ENCODE measurements at regions not wholly inside any gene's neighbourhood (a gene's known extent, or its start where the extent isn't known, plus 50 kb on each side); places are given as distances from the start of the nearest gene placed in this dataset.
A peak's percentile ranks its signal among the peaks of the same experiment; 100 is the strongest.

DNA sequence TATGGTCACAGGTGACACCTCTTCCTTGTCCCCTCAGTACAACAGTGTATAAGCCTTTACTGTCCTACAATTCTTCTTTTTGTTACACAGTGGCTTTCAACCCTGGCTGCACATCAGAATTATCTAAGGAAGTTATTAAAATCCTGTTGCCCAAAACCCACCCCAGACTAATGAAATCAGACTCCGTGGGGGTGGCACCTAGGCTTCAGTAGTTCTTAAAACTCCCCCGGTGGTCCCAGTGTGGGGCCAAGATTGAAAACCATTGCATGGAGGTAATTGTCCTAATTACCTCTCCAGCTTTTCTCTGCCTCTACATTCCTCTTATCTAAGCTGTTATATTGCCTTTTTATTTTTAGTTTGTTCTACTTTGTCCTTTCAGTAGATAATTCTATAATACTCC is 172.8 kb downstream of the DAD1 start:
- no peak for DNase-seq (ENCODE audit: low read depth)

DNA sequence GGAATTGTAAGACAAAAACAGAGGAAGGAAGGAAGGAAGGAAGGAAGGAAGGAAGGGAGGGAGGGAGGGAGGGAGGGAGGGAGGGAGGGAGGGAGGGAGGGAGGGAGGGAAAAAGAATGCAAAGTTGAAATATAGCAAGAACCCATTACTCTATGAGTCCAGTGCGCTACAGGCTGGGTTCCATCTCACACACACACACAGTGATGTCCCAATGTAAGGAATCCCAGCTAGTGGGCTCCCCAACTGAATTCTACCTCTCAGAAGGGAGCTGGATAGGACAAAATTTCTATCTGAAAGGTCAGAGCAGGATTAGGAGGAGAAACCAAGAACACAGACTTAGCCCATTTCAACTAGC is 173.4 kb downstream of the DAD1 start:
- no peak for DNase-seq (ENCODE audit: low read depth)

DNA sequence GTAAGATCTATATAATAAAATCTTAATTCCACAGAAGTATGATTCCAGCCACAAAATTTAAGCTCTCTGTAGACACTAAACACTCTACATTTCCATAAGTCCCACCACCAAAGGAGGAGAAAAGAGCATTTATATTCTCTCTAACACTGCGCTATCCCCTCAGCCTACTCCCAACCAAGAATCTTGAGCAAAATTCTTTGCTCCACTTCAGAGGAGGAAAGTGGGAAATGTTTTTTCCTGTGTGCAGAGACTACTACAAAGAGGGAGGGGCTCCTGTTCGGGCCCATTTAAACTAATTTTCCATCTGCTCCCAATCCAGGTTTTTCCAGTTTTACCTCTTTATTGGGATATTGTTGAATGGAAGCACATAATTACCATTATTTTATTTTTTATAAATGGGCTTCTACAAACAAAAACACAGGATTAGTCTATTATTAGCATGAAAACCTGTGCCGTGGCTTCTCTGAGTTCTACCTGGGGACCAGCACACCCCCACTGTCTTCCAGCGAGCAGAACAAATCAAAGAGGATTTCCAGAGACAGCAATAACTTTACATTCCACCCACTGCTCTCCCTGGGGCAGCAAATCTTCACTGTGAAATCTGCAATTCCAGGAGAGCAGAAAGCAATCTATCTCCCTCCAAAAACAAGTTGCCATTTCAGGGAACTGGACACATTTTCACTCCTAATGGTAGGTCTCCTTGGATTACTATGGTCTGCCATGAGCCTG is 174.0 kb downstream of the DAD1 start:
- no peak for DNase-seq (ENCODE audit: low read depth)

DNA sequence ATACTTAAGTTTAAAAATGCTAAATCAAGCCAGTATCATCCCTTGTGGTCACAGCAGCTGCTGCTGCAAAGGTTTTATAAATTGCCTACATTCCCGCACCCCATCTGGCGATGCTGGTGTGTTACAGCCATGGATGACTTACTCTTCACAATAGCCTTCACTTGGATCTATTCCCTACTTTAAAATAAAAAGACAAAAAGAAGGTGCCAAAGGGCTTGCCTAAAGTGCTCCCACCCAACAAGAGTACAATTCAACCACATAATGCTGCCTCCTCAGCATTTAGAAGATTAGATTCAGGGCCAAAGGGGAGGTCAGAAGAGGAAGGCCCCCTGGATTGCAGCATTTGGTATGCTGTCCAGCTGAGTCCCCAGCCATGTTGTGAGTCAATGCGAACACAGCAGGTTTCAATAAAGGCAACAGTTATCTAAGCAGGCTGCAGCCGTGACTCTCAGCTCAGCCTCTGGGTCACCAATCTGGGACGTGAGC is 176.1 kb downstream of the DAD1 start:
- peak; percentile 54 for DNase-seq (ENCODE audit: low read depth)

DNA sequence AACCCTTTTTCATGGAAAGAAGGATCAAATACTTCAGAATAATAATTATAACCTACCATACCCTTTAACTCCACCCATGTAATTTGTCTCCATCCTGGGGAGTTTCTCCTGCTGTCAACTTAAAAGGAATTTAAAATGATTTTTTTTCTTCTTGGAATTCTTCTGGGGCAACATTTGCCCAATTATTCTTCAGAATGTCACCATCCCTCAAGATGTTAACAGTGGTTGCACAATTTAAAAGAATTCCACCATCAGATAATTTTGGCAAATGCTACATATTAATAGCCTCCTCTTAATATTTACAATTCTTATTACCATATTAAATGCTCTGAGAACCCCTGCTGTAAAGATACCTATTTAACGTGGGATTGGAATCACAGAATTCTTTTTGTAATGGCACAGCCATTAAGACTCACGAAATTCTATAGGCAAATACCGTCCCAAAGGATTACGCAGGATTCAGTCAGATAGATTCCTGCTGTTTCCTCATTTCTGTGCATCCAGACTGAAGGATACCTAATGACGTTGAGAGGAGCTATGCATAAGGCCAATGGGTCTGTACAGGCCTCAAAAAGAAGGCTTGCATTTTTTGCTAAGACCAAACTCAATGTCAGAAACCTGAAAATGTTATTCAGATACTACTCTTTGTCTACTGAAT is 177.5 kb downstream of the DAD1 start:
- DNase-seq (ENCODE audit: low read depth), result no peak

DNA sequence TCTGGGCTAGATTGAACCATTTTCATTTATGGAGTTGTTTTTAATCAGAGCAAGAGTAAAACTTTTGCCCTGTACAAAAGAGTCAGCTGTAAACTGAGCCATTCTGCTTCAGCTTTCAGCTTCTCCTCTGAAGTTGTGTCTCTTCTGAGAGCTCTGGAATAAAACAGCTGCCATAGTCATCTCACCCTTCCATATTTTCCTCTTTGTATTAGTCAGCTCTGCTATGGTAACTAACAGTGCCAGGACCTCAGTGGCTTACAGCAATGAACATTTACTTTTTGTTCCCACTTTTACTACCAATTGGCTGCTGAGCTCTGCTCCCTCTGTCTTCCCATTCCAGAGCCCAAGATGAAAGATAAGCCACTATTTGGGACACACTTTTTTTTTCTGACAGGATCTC is 178.5 kb downstream of the DAD1 start:
- DNase-seq (ENCODE audit: low read depth), result no peak

DNA sequence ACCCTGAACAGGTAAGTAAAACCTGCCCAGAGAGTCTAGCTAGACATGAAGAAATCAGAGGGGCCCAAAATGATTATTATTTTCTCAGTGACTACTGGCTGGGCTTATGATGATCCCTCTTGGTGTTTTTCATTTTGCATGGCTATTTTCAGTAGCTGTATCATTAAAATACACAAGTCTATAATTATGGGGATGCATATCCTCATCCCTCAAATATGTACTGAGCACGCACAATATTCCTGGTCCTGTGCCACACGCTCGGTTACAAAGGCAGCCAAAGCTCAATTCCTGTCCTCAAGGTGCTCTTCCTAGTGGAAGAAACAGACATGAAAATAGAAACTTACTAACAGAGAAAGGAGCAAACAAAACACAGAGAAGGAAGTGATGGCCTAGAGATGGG is 180.0 kb downstream of the DAD1 start:
- DNase-seq (ENCODE audit: low read depth), result no peak

DNA sequence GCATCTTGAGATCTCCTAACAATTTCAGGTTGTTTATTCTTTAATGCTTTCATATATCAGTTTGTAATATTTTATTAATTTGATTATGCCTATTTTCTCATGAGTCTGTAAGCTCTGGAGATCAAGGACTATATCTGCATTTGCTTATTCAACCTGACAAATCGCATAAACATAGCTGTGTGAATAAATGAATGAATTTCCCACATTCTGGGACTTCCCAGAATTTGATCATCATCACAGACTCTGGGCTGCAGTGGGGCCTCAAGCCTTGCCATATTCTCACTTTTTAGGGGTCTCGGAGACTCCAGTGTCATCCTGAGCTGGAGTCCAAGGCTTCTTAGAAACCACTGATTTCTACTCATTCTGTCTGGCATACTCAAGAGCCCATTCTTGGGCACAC is 180.5 kb downstream of the DAD1 start:
- DNase-seq (ENCODE audit: low read depth), result no peak

DNA sequence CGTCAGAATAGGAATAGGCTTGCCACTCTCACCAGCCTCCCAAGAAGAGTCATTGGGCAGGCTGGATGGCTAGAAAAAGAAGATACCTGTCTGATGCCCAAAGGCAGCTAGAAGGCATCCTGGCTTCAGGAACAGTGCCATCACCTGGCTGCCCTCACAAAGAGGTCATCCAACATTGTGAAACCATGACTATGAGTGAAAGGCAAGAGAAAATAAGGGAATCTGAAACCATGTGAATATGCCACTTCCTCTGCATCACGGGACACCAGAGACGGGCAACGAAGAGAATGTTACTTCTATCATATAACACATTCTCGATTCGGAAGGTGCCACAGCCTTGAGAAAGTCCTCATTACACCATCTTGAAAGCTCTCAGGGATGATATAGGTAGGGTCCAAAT is 182.0 kb downstream of the DAD1 start:
- no peak for DNase-seq (ENCODE audit: low read depth)

DNA sequence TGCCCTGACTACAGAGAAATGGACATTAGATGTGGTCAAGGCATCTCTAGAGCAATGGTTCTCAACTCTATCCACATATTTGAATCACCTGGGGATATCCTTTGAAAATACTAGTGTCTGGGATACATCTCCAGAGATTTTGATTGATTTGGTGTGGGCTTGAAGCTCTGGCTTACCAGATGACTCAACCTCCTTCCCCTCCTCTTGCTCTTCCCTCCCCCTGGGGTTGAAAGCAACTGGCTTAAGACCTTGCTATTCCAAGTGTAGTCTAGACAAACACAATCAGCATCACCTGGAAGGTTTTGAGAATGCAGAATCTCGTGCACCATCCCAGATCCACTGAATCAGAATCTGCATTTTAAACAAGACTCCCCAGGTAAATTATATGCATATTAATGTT is 183.8 kb downstream of the DAD1 start:
- DNase-seq (ENCODE audit: low read depth), result no peak

DNA sequence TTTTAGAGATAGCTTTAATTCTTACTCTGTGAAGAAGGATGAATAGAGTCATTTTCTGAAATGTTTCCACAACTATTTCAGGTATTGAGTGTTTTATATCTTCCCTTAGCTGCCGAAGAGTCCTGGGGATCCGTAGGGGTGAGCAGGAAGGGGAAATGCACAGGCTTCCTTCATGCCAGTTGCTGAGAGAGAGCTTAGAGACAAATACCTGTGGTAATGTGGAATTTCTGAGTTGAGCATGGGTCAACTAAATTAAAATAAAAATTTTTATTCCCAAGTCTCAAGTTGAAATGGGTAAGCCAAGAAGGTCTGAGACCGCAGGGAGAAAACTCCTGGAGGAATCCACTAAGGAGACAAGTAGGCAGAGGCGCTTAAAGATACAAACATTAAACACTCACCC is 185.7 kb downstream of the DAD1 start:
- DNase-seq (ENCODE audit: low read depth), result no peak

DNA sequence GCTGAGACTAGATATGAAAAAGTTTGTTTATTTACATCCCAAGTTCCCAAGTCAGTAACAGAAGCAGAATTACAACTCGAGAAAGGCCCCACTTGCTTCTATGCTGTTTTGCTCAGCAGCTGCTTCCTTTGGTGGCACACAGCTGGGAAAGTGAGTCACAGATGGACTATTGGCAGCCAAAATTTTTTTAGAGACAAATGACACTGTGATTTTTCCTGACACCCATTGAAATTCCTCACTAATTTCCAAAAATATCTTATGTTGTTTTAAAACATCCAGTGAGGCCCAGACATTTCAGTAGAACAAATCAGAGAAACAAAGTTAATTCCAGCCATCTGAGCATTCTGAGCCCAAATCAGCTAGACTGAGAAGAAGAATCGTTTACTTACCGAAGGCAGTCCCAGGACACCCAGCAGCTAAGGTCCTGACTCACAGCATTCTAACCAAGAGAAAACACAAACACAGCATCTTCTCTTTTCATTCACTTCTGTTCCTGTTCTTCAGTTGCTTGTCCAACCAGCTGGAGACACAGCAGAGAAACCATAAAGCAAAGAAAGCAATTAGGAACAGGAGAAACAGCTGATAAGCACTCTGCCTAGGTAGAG is 188.3 kb downstream of the DAD1 start:
- no peak for DNase-seq (ENCODE audit: low read depth)

DNA sequence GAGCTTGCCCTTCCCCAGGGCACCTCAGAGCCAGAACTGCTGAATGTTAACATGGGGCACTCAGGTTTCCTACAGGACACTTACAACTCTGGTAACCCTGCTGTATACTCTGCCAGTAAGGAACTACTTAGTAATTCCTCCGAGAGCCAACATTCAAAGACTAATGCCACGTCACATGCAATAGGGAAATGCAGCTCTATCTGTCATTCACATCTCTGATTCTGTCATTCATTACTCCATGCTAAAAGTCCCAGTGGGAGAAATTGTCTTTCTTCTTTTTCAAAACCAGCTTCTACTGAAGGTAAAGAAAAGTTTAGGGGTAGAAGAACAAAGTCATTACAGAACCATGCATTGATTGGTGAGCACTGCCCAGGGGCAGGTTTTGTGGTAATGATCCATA is 189.2 kb downstream of the DAD1 start:
- DNase-seq (ENCODE audit: low read depth), result no peak

DNA sequence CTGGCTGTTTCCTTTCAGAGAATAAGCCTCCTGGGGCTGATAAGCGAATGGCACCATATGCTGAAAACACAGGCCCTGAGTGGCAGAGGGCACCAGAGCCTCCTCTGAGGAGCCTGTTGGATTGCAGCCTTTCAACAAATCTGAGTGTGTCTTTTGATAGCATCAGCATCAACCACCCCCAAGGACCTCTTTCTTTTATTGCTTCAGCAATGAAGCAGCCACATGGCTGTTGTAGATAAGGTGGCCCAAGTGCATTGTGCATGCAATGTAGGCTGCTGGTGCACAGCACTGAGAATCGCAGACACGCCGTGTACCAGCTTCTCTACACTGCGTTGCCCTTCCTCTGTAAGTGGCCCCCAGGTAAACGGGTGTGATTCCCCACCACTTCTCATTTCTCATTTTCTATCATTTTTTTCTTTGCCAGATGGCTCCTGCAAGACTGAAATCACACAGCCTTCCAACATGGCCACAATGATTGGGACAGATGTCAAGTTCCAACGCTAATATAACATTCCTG is 191.7 kb downstream of the DAD1 start:
- no peak for DNase-seq (ENCODE audit: low read depth)

DNA sequence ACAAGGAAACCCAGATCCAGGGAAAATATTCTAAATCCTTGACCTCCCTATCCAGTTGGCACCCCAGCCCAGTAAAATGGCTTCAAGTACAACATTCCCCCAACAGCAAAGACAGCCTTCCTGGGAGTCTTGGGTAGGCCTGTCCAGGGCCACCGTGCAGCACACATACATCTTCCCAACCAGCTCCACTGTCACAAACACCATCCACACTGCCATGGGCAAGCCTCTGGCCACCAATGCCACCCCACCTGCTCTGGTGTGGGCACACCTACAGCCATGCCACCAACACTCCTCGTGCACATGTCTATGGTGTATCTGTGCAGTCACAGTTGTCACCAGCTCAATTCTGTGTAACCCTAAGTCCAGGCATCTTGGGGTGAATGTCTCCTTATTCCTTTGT is 193.2 kb downstream of the DAD1 start:
- no peak for DNase-seq (ENCODE audit: low read depth)

DNA sequence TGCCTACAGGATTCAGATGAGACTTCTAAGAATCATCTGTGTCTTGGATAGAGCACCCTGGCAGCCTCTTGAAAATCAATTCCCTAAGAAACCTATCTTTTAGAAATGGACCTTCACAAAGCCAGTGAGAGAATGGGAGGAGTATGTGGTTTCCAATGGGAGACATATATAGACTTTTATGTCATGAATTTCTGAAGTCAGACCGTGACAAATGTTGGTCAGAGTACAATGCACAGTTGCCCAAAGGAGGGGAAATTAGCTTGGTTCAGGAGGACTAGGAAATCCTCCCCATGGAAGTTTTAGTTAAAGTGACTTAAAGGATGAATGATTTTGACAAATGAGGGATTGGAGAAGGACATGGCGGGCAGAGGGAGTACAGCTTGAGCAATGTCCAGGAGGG is 194.4 kb downstream of the DAD1 start:
- no peak for DNase-seq (ENCODE audit: low read depth)

DNA sequence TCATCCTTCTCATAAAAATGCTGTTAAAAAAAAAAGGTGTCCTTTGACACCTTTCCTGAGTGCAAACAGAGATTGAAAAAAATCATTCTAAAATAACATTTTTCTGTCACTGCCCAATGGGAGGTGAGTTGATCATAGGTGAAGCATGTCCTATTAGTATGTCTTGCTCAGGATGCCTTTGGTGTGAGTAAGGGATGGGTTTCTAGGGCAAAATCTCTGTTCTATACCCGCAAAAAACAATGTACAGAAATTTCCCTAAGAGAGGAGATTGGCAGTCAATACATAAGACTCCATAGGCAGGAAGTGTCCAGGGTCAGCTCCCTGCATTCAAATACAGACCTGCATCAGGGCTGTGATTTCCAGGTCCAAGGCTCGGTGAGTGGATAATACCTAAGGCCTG is 195.2 kb downstream of the DAD1 start:
- DNase-seq (ENCODE audit: low read depth), result no peak

DNA sequence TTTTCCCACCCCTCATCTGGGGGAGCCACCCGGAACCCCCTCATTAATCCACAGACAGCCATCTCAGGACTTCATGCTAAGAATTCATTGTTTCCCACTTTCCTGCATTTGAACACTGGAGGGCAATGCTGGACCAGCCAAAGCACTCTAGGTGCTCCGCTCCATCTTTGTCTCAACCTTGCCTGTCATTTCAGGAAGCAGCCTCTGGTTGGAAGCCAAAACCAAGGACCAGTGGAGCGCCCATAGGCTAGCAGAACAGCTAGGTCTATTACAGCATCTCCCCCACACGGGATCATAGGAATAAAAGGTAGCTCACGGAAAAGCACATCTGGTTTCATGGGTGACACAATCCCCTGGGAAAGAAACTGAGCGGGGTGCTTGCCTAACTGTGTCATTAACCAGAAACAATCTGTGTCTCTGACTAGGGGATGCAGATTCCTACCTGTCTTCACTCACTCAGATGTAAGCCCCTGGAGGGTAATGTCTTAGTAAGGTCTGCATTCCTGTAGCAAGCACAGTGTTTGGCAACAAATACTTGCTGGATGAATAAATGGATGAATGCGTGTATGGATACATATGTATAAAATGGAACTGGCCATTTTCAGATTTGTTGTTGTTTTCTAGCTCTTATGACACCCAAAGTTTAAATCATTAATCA is 197.0 kb downstream of the DAD1 start:
- DNase-seq (ENCODE audit: low read depth), result no peak

DNA sequence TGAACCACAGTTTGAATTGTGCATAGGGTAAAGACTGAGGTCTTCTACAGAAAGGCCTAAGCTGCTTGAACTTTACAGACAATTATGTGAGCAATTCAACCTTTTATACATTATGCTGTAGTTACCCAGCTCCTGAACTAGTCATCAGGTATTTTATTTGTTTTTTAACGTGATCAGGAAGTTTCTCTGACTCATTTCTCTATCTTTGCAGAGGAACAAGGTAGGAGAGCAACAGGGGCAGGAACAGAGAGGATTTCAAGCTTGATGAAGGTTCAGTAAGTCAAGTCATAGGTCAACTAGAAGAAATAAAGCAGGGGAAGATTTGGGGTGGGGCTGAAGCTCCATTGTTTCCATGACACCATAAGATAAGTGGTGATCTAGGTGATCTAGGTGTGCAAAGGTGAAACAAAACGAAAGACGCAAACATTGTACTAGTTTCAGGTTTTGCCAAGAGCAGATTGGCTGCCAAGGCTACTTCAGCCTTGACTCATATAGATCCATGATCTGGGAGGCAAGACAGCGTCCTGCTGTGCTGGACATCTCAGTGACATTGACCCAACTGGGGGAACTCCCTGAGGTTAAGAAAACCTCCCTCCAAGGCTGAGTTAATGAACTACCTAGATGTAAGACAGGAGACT is 198.1 kb downstream of the DAD1 start:
- DNase-seq (ENCODE audit: low read depth), result no peak

DNA sequence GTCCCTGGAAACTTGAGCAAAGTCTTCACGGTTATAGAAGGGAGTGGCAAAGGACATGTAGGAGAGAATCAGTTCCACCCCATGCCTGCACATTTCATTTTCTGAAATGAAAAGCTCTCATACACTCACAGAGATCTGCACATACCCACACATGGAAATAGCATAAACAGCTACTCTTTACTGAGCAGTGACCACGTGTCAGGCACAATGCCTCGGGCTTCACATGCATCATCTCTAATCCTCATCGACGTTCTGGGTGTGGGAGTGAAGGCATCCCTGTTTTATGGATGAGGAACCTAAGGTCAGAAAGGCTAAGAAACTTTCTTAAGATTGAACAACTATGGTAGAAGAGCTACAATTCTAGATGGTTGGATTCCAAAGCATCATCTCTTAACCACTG is 198.8 kb downstream of the DAD1 start:
- DNase-seq (ENCODE audit: low read depth), result no peak

DNA sequence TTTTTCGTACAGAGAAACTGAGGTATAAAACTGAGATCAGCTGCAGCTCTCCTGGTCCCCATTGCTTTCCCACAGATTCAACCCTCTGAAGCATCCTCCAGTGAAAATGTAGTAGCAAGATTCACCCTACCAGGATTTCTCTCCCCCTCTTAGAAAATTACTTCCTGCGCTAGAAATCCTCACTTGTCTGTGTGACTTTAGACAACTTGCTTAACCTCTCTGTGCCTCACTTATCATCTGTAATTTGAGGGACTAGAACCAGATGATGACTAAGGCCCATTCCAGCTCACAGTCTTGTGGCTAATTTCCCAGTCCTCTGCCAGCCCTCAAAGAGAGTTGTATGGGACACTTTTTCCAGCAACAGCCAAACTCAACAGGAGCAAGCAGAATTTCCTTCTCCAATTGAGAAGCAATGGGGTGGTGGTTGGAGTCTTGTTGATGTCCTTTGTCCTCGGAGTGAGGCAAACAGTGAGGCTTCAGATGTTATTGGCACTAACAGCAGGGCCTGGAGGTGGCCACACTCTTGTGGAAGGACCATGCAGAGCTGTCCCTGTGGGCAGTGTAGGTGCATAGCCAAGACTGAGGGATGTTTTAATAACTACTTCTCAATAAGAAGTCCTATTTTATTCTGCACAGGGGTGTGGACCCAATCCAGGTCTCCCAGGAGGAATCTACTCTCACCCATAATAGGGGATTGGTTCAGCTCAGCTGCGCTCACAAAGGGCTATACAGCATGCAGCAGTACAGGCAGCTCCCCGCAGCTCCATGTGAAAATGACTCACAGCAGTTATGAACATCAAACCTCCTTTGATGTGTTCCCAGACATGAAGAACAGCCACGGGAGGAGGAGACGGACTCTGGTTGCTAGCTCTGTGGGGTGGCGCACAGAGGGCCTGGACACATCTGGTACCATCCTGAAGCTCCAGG is 200.1 kb downstream of the DAD1 start:
- DNase-seq (ENCODE audit: low read depth), result no peak
